Fibroblast of lung (primary cell): ENCODE measurements at regions not wholly inside any gene's neighbourhood (a gene's known extent, or its start where the extent isn't known, plus 50 kb on each side); places are given as distances from the start of the nearest gene placed in this dataset.
"Not testable (repeated sequence)": the region's sequence is repeated elsewhere in the genome, so short reads cannot be mapped to it uniquely, and the experiment has no call there.

Experiments
- DNase-seq, 2 donors: peaks; one replicate each; pipeline versions ENCODE4 v3.0.0 to v3.0.0-alpha.2; 2010; ENCODE audit warnings: low read depth in 2 of 2
- H2AFZ ChIP-seq: 2 replicates; pipeline ENCODE4 v1.5.1; 2012; ENCODE audit warnings: low read length, control low read depth, inconsistent platforms
- H3K27ac ChIP-seq: 2 replicates; pipeline ENCODE4 v1.5.1; 2011; ENCODE audit warnings: low read length, control low read depth; ENCODE audit not compliant: insufficient read depth
- H3K27me3 ChIP-seq: 2 replicates; pipeline ENCODE4 v1.5.1; 2011; ENCODE audit warnings: mild to moderate bottlenecking, low read length; ENCODE audit not compliant: control insufficient read depth, insufficient read depth
- H3K36me3 ChIP-seq: 2 replicates; pipeline ENCODE4 v1.5.1; 2011; ENCODE audit warnings: low read length; ENCODE audit not compliant: control insufficient read depth, insufficient read depth
- H3K4me1 ChIP-seq: 2 replicates; pipeline ENCODE4 v1.5.1; 2011; ENCODE audit warnings: low read length; ENCODE audit not compliant: control insufficient read depth, insufficient read depth; ENCODE audit errors: extremely low read depth
- H3K4me2 ChIP-seq: 2 replicates; pipeline ENCODE4 v1.5.1; 2011; ENCODE audit warnings: low read length, control low read depth; ENCODE audit not compliant: insufficient read depth; ENCODE audit errors: extremely low read depth
- H3K4me3 ChIP-seq, 4 experiments: fragments of 200-600 bp in 1 of 4; sonication (generic) in 1 of 4; replicated peaks in 1 of 4; 2 replicates each; pipeline ENCODE4 v1.5.1; 2011 to 2016; ENCODE audit warnings: low read length in 4 of 4, low read depth in 3 of 4, mild to moderate bottlenecking in 3 of 4, control low read depth in 2 of 4, inconsistent platforms in 1 of 4, mixed read lengths in 1 of 4; ENCODE audit not compliant: insufficient read depth in 1 of 4; ENCODE audit errors: control extremely low read depth in 1 of 4
- H3K79me2 ChIP-seq: 2 replicates; pipeline ENCODE4 v1.5.1; 2012; ENCODE audit warnings: mild to moderate bottlenecking, low read length, inconsistent platforms; ENCODE audit not compliant: control insufficient read depth, insufficient read depth
- H3K9ac ChIP-seq: 2 replicates; pipeline ENCODE4 v1.5.1; 2011; ENCODE audit warnings: mild to moderate bottlenecking, low read length, control low read depth; ENCODE audit not compliant: insufficient read depth
- H3K9me3 ChIP-seq: 2 replicates; pipeline ENCODE4 v1.5.1; 2012; ENCODE audit warnings: low read depth, low read length; ENCODE audit not compliant: control insufficient read depth, insufficient read depth
- H4K20me1 ChIP-seq: 2 replicates; pipeline ENCODE4 v1.5.1; 2011; ENCODE audit warnings: low read length; ENCODE audit not compliant: control insufficient read depth, insufficient read depth; ENCODE audit errors: extremely low read depth
- CTCF ChIP-seq, 2 donors: IDR thresholded peaks in 1 of 2; conservative IDR thresholded peaks in 1 of 2; 1 replicate in 1 of 2; 2 replicates in 1 of 2; pipeline ENCODE4 v1.5.1; 2011 to 2012; ENCODE audit warnings: low read length in 2 of 2, control low read depth in 1 of 2, inconsistent platforms in 1 of 2, low read depth in 1 of 2, mild to moderate bottlenecking in 1 of 2
- EZH2 ChIP-seq: IDR thresholded peaks from 2 replicates; pipeline ENCODE4 v1.5.1; 2012; ENCODE audit warnings: low read length, control low read depth, mild to moderate bottlenecking; ENCODE audit errors: missing control alignments

GRCh38 chr1:90220496-90220895 is 225.6 kb downstream of the ZNF326 start:
- Histone ChIP-seq H3K36me3 (no peaks in the 10 kb centered on the region), H2AFZ (no peak overlapping the region), H3K4me1 (no peaks in the 10 kb centered on the region), H3K4me2 (no peak overlapping the region), H3K79me2 (no peaks in the 10 kb centered on the region), H3K27me3 (no peaks in the 10 kb centered on the region), H4K20me1 (no peaks in the 10 kb centered on the region), H3K9me3 (no peaks in the 10 kb centered on the region), H3K27ac (no peak overlapping the region), H3K9ac (no peak overlapping the region), H3K4me3 (no peak overlapping the region)
- TF ChIP-seq EZH2 (no peak), CTCF (conservative IDR thresholded peaks at IDR 0.05 in 1 of 2, IDR thresholded peaks at IDR 0.05 in 1 of 2; ENCODE audit: low read depth in 1 of 2, low read length in 2 of 2) (no peak)
- DNase-seq = no peak

- H3K4me3 ChIP-seq, H3K4me2 ChIP-seq, H3K4me1 ChIP-seq, DNase-seq, H3K79me2 ChIP-seq, H3K9ac ChIP-seq, H2AFZ ChIP-seq, H4K20me1 ChIP-seq, H3K36me3 ChIP-seq, H3K9me3 ChIP-seq, H3K27ac ChIP-seq, H3K27me3 ChIP-seq: not testable (repeated sequence)
Observed at GRCh38 chr1:90219166-90219871, 224.4 kb downstream of the ZNF326 start.

- Histone ChIP-seq H3K4me3 (no peak overlapping the region), H3K79me2 (no peaks in the 10 kb centered on the region), H2AFZ (no peak overlapping the region), H3K9ac (no peak overlapping the region), H3K4me1 (no peaks in the 10 kb centered on the region), H3K27ac (no peak overlapping the region), H3K36me3 (no peaks in the 10 kb centered on the region), H3K9me3 (no peaks in the 10 kb centered on the region), H4K20me1 (no peaks in the 10 kb centered on the region), H3K4me2 (no peak overlapping the region), H3K27me3 (no peaks in the 10 kb centered on the region)
- no peak for DNase-seq
- TF ChIP-seq CTCF (conservative IDR thresholded peaks at IDR 0.05 in 1 of 2, IDR thresholded peaks at IDR 0.05 in 1 of 2; ENCODE audit: low read depth in 1 of 2, low read length in 2 of 2) = no peak
- TF ChIP-seq EZH2 = no peak
Observed at GRCh38 chr1:90210633-90211491, 216.0 kb downstream of the ZNF326 start.
